GM21360 (cell line): ENCODE measurements at regions not wholly inside any gene's neighbourhood (a gene's known extent, or its start where the extent isn't known, plus 50 kb on each side); places are given as distances from the start of the nearest gene placed in this dataset.

Source experiments
- ATAC-seq: cut with Tn5 transposase; IDR thresholded peaks from one replicate; pipeline ENCODE4 v1.9.1; 2021; ENCODE audit warnings: mild to moderate bottlenecking, moderate library complexity; ENCODE audit not compliant: unreplicated experiment

GRCh38 chr5:162484095-162484494, 416.5 kb downstream of the GABRG2 start:
- no peak for ATAC-seq

- ATAC-seq, result no peak
Observed at GRCh38 chr5:162484986-162485385, 417.4 kb downstream of the GABRG2 start.

GRCh38 chr5:162485666-162486292, 418.2 kb downstream of the GABRG2 start:
- no peak for ATAC-seq

GRCh38 chr5:162487528-162488525, 420.3 kb downstream of the GABRG2 start:
- no peak for ATAC-seq

GRCh38 chr5:162496100-162496808, 428.7 kb downstream of the GABRG2 start:
- peak; percentile 67 for ATAC-seq

GRCh38 chr5:162497455-162497854, 429.9 kb downstream of the GABRG2 start:
- ATAC-seq, result no peak

GRCh38 chr5:162502780-162503179, 435.2 kb downstream of the GABRG2 start:
- no peak for ATAC-seq

- no peak for ATAC-seq
Observed at GRCh38 chr5:162503796-162504195, 436.2 kb downstream of the GABRG2 start.

- ATAC-seq, result no peak
Observed at GRCh38 chr5:162512935-162513565, 445.5 kb downstream of the GABRG2 start.

GRCh38 chr5:162514116-162514515, 446.5 kb downstream of the GABRG2 start:
- no peak for ATAC-seq

GRCh38 chr5:162520878-162521277, 453.3 kb downstream of the GABRG2 start:
- ATAC-seq, result no peak

- ATAC-seq, result no peak
Observed at GRCh38 chr5:162529209-162529608, 461.6 kb downstream of the GABRG2 start.

- no peak for ATAC-seq
Observed at GRCh38 chr5:162529886-162530285, 462.3 kb downstream of the GABRG2 start.

- no peak for ATAC-seq
Observed at GRCh38 chr5:162543437-162543836, 475.9 kb downstream of the GABRG2 start.

- ATAC-seq, result no peak
Observed at GRCh38 chr5:162544905-162545304, 477.3 kb downstream of the GABRG2 start.

GRCh38 chr5:162550236-162550635, 482.7 kb downstream of the GABRG2 start:
- no peak for ATAC-seq

GRCh38 chr5:162558120-162558519, 490.5 kb downstream of the GABRG2 start:
- no peak for ATAC-seq

- no peak for ATAC-seq
Observed at GRCh38 chr5:162567644-162568043, 500.1 kb downstream of the GABRG2 start.

GRCh38 chr5:162573758-162574157, 506.2 kb downstream of the GABRG2 start:
- no peak for ATAC-seq

GRCh38 chr5:162591724-162592123, 524.2 kb downstream of the GABRG2 start:
- ATAC-seq, result no peak

- ATAC-seq, result peak; percentile 69
Observed at GRCh38 chr5:162593881-162594280, 526.3 kb downstream of the GABRG2 start.
